Keratinocyte (primary cell): ENCODE measurements at regions not wholly inside any gene's neighbourhood (a gene's known extent, or its start where the extent isn't known, plus 50 kb on each side); places are given as distances from the start of the nearest gene placed in this dataset.

ENCODE experiments used
- EZH2 ChIP-seq: IDR thresholded peaks from one replicate; pipeline ENCODE4 v1.6.1; 2012; ENCODE audit warnings: inconsistent platforms, mild to moderate bottlenecking, low read length, moderate library complexity
- TF ChIP-seq, protein P1 (sequence below), 3 experiments: IDR thresholded peaks in 1 of 3; conservative IDR thresholded peaks in 1 of 3; optimal IDR thresholded peaks in 1 of 3; 2 replicates in 2 of 3; 3 replicates in 1 of 3; pipeline versions ENCODE3 to v1.5.1; 2011; ENCODE audit warnings: low read length in 3 of 3, mild to moderate bottlenecking in 3 of 3, moderate library complexity in 2 of 3, control low read depth in 1 of 3, inconsistent platforms in 1 of 3; ENCODE audit not compliant: insufficient read depth in 2 of 3; ENCODE audit errors: extremely low read depth in 1 of 3

DNA sequence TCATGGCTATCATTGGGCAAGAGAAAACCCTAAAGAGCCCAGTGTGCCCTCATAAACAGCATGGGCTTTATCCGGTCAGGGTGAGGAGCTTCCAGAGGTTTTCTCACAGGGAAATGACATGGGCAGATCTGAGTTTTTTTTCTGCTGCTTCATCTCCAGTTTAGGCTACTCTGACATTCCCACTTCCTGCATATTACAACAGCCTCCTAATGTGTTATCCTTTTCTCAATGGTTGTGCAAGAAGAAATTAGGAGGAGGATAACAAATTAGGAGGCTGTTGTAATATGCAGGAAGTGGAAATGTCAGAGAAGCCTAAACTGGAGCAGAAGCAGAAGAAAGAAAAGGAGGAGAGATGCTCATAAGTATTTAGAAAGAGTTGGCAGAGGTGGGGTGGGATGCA is 175.6 kb downstream of the MTHFS start:
- TF ChIP-seq, protein P1, sequence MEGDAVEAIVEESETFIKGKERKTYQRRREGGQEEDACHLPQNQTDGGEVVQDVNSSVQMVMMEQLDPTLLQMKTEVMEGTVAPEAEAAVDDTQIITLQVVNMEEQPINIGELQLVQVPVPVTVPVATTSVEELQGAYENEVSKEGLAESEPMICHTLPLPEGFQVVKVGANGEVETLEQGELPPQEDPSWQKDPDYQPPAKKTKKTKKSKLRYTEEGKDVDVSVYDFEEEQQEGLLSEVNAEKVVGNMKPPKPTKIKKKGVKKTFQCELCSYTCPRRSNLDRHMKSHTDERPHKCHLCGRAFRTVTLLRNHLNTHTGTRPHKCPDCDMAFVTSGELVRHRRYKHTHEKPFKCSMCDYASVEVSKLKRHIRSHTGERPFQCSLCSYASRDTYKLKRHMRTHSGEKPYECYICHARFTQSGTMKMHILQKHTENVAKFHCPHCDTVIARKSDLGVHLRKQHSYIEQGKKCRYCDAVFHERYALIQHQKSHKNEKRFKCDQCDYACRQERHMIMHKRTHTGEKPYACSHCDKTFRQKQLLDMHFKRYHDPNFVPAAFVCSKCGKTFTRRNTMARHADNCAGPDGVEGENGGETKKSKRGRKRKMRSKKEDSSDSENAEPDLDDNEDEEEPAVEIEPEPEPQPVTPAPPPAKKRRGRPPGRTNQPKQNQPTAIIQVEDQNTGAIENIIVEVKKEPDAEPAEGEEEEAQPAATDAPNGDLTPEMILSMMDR (optimal IDR thresholded peaks at IDR 0.05 in 1 of 3, IDR thresholded peaks at IDR 0.05 in 1 of 3, conservative IDR thresholded peaks at IDR 0.05 in 1 of 3; ENCODE audit: extremely low read depth in 1 of 3, insufficient read depth in 2 of 3, low read length in 3 of 3), result no peak
- no peak for TF ChIP-seq EZH2
